GM10266 (cell line): ENCODE measurements at regions not wholly inside any gene's neighbourhood (a gene's known extent, or its start where the extent isn't known, plus 50 kb on each side); places are given as distances from the start of the nearest gene placed in this dataset.

Source experiments
- DNase-seq: peaks from one replicate; pipeline ENCODE4 v3.0.0; 2012; ENCODE audit errors: extremely low spot score
- CTCF ChIP-seq: IDR thresholded peaks from 2 replicates; pipeline ENCODE4 v1.5.1; 2012; ENCODE audit warnings: mild to moderate bottlenecking, low read depth; ENCODE audit not compliant: control insufficient read depth, insufficient read depth; ENCODE audit errors: missing control alignments

GRCh38 chr5:129378961-129379360, 81.1 kb upstream of the ADAMTS19 start:
- no peak for DNase-seq
- no peak for TF ChIP-seq CTCF

- TF ChIP-seq CTCF = no peak
- DNase-seq = no peak
Observed at GRCh38 chr5:129379406-129379805, 80.7 kb upstream of the ADAMTS19 start.

- no peak for DNase-seq
- no peak for TF ChIP-seq CTCF
Observed at GRCh38 chr5:129382921-129383672, 77.0 kb upstream of the ADAMTS19 start.

- no peak for TF ChIP-seq CTCF
- DNase-seq = no peak
Observed at GRCh38 chr5:129384193-129384592, 75.9 kb upstream of the ADAMTS19 start.

- DNase-seq = no peak
Observed at GRCh38 chr5:129384736-129385135, 75.4 kb upstream of the ADAMTS19 start.

GRCh38 chr5:129387944-129388343, 72.2 kb upstream of the ADAMTS19 start:
- no peak for DNase-seq
- TF ChIP-seq CTCF = no peak

More at GRCh38 chr5:129384736-129385135, 75.4 kb upstream of the ADAMTS19 start:
- TF ChIP-seq CTCF = no peak

- no peak for DNase-seq
- TF ChIP-seq CTCF = no peak
Observed at GRCh38 chr5:129392681-129393080, 67.4 kb upstream of the ADAMTS19 start.
